Stimulated activated CD4-positive, alpha-beta T cell treated with anti-CD3 and anti-CD28 coated beads, Interleukin-12 subunit alpha, Interleukin-12 subunit beta, amount 100 ng/mL, for 24 hours (primary cell): ENCODE measurements at regions not wholly inside any gene's neighbourhood (a gene's known extent, or its start where the extent isn't known, plus 50 kb on each side); places are given as distances from the start of the nearest gene placed in this dataset.

Experiments used
- DNase-seq, 2 experiments: peaks; one replicate each; pipeline ENCODE4 v3.0.0-alpha.2; 2020; ENCODE audit warnings: low read depth in 2 of 2

DNA sequence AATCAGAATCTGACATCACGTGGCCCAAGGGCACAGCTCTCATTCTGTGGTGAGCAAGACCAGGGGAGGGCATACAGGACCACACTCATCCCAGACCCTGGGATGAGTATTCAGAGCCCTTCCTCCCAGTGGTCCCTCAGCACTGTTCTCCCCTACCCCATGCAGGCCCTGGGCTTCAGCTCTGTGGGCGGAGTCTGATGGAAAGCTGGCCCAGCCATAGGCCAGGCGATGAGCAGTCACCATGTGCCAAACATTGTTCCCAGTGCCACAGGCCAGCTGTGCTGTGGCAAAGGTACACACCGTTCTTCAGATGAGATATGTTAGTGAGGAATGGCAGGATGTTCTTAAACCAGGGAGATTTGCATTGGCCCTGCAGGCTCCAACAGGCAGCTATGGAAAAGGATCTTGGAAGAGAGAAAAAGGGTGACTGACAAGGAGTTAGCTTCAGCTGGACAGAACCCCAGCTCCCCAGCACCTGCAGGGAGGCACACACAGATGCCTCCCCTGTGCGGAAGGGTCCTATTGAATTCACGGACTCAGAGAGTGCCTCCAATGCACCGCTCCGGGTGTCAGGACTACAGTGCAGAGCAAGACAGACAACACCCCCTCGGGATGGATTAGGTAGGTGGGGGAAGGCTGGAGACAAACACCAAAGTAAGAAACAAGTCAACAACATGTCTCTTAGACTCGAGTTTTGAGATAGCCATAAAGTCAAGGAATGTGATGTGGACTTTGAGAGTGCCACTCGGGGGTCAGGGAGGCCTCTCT lies 596.0 kb upstream of the MGMT start:
- no peak for DNase-seq

GRCh38 chr10:128871671-128872231 lies 595.3 kb upstream of the MGMT start:
- no peak for DNase-seq

- no peak for DNase-seq
Observed at GRCh38 chr10:128873411-128874054, 593.5 kb upstream of the MGMT start.

GRCh38 chr10:128874331-128874730 lies 592.7 kb upstream of the MGMT start:
- DNase-seq: no peak

DNA sequence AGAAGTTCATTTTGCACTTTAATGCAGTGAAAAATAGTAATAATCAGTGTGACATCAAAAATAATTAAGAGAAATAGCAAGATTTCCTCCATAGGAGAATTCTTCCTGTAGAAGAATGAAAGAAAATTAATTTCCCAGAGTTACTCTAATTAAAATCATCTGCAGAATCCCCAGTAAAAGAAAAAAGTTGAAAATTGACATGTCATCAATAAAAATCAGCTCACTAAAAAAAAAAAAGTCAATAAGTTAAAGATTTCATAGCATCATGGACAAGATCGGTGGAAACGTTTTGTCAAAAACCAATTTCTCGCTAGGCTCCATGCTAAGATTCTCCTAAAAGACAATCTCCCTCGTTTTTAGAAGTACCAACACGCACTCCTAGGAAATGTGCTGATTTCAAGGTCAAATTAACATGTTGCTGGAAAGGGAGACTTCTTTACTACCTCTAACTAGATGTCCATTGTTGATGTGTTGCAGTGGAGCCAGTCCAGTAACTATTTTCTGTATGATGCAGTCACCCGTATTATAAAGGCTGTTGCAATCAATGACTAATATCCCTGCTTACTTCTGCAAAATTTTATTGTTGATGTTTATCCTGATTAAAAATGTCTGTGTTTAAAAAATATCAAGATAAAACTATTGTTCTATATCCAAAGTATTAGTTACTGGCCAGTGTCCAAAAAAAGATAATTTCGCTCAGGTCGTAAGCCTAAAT lies 591.9 kb upstream of the MGMT start:
- no peak for DNase-seq

DNA sequence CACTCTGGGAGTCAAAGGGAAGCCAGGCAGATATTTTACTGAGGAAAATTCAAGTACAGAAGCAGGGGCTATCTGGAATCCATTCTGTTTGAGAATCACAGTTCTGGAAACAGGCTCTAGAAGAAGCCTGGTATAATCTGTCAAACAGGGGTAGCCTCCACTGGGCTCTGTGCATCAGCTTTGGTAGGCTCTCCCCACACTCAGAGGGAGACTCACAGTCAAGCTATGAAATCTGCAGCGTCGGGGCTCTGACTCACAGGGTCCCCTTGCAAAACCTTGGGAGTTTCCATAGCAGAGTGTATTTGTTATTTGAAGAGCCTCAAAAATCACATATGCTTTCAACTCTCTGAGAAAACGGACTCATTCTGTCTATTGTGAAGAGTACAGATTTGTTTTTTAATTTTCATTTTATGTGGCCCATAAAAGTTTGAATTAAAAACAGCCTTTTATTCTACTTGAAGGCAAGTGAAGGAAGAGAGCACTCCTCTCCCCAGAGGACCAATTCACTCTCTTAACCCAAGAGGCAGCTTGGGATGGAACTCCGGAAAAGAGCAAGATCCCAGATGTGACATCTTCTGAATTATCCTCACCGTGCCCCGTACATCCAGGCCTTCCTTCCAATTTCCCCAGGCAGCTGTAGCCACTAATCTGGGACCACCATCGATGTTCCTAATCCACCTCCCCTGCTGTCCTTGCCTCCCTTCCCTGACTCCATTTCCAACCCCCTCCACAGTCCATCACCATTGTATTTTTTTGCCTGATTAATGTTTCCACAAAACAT lies 590.9 kb upstream of the MGMT start:
- no peak for DNase-seq

- DNase-seq: no peak
Observed at GRCh38 chr10:128877141-128877540, 589.9 kb upstream of the MGMT start.

DNA sequence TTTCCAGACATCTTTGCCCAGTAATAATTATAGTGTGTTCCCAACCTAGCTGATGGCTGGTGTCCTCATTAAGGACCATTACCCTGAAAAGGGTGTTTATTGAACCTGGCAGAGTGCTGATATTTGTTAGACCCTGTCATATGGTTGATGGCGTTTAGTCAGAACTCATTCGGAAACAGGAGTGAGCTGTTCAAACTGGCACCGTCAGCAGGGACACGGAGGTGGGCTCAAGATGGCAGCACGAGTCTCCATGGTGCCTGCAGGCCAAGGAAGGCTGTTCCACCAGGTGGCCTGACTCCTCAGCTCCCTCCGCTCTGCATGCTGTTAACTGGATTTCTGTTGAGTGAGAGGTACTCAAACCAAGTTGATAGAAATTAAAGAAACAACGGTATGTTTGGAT lies 589.1 kb upstream of the MGMT start:
- DNase-seq: no peak

- no peak for DNase-seq
Observed at GRCh38 chr10:128879030-128879429, 588.0 kb upstream of the MGMT start.

DNA sequence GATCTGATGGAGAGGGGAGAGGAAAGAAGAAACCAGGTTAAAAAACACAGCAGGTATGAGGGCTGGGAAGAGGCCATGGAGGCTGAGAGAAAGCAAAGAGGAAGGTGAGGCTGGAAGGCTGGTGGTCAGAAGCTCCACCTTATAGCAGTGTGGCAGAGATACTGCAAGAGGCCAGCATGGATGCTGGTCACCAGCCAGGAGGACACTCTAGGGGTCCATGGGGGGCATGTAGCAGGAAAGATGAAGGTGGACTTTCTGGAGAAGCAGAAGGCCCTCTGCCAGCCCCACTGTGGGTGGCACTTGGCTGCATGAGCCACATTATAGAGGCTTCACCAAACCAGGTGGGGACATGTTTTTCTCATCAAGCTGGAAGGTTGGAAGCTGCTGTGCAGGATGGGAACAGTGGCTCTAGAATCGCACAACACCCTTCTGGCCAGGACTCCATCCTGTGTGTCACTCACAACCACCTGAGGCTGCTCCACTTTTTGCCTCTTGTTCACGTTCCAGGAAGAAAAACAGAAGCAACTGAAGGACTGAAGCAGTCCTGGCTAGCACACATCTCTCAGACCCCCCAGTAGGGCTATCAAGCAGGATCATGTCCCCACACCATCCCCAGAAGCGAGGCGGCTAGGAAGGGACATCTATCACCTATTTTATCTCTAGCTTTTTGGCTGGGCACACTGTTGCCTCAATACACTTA lies 587.5 kb upstream of the MGMT start:
- DNase-seq: no peak

GRCh38 chr10:128880159-128880725 lies 586.8 kb upstream of the MGMT start:
- DNase-seq: no peak

- no peak for DNase-seq
Observed at GRCh38 chr10:128881086-128881485, 586.0 kb upstream of the MGMT start.

DNA sequence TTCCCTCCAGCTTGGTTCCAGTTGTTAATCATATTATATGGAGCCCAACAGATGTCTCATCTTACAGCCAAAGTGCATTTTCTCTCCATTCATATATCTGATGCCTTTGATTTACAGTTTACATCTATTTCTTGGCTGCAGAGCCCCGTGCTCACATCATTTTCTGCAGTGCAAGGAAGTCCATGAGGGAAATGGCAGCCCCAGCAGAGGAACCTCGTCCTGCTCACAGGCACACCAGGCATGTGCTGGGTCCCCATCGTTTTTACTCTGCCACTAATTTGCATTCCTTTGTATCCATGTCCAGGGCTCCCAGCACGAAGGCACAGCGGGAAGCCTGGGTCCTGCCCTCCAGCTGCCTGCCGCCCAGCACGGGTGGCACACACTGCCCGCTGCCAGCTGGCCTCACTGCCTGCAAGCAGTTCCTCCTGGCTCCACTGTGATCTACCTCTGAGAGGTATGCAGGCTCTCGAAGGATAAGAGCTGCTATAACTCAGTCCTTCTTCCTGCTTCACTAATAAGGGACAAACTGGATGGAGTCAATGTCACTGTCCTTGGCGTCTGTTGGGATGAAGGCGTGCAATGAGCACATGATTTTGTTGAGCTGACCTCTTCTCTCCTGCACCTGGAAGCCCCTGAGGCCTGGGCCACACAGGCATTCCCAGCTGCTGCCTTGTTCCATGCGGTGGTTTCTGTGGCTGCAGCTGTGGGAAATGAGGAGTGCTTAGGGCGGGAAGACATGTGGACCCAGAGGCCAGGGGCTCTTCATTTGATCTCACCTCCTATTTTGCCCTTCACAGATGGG lies 583.6 kb upstream of the MGMT start:
- no peak for DNase-seq

DNA sequence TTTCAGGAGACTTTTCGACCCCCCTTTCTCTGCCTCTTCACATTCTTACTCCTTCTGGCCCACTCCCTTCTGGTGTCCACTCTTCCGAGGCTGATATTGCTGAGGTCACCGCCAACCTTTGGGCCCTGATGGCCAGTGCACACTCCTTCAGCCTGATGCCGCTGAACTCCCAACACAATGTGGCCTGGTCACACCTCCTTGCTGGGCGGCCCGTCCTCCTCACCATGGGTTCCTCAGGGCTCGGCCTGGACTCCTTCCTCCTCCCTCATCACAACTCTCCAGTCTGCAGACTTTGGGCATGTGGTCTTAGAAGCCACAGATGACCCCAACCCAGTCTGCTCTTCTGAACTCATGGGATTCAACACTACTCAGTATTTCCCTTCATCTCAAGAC lies 583.0 kb upstream of the MGMT start:
- no peak for DNase-seq

- DNase-seq: no peak
Observed at GRCh38 chr10:128884496-128885072, 582.5 kb upstream of the MGMT start.

DNA sequence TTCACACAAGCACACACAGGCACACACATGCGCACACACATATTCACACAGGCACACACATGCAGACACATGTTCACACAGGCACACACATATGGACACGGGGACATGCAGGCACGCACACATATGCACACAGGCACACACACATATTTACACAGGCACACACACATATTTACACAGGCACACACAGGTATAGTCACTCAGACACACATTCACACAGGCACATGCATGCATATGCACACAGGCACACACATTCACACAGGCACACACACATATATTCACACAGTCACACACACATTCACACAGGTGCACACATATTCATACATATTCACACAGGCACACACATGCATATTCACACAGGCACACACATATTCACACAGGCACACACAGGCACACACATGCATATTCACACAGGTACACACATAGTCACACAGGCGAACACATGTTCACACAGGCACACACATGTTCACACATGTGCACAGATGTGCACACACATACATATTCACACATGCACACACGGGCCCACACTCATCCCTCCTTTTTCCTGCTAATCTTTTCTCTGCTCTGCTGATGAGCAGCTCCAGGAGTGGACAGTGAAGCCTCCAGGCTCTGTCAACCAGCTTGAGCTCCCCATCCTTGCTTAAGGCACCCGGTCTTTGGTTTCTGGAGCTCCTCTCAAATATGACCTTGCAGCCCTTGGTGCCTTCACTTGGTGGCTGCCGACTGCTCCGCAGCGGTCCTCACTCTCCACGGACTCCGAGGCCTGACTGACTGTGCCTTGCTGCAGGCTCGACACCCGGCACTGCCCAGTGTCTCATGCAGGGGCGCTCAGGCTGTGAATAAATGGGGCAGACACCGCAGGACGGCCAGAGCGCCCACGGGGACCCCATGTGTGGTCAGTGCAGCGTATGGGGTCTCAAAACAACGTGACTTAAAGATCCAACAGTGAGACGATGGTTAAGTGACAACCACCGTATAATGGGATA lies 581.2 kb upstream of the MGMT start:
- no peak for DNase-seq

DNA sequence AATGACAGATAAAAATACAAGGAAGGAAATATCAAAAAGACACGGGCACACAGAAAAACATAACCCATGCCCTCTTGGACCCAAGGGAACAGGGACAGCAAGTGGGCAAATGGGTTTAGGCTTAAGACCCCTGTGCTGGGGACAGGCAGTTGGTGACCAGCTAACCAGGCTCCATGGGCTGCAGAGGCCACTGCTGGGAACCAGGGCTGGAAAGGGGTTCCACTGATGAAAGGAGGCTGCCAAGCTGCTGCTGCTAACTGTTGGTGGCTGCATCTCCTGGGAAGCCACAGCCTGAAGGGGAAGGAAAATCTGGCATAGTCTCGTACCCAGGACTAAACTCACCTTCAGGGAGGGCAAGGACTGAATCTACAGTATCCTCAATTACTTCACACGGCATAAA lies 579.2 kb upstream of the MGMT start:
- DNase-seq: no peak

DNA sequence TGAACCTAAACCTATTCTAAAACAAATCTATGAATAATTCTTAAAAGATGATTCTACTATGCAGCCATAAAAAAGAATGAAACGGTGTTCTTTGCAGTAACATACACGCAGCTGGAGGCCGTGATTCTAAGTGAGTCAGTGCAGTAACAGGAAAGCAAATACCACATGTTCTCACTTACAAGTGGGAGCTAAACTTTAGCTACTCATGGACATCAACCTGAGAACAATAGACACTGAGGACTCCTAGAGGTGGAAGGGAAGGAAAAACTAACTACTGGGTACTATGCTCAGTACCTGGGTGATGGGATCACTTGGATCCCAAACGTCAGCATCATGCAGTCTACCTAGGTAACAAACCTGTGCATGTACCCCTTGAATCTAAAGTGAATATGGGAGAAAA lies 575.0 kb upstream of the MGMT start:
- DNase-seq: no peak
